Testis (tissue), 2 donors: ENCODE measurements at regions not wholly inside any gene's neighbourhood (a gene's known extent, or its start where the extent isn't known, plus 50 kb on each side); places are given as distances from the start of the nearest gene placed in this dataset.

ENCODE experiments used
- POLR2A ChIP-seq: fragments of 450-650 bp; IDR thresholded peaks from one replicate; pipeline ENCODE4 v1.6.1; 2017; ENCODE audit warnings: antibody characterized with exemption, mild to moderate bottlenecking, moderate library complexity
- TF ChIP-seq, protein P1 (sequence below), 3 experiments: fragments of 450-650 bp in 2 of 3; fragments of 200-600 bp in 1 of 3; sonication (generic) in 1 of 3; IDR thresholded peaks; one replicate each; pipeline ENCODE4 v1.5.1; 2016 to 2019; ENCODE audit warnings: antibody characterized with exemption in 3 of 3, mild to moderate bottlenecking in 2 of 3, moderate library complexity in 1 of 3

DNA sequence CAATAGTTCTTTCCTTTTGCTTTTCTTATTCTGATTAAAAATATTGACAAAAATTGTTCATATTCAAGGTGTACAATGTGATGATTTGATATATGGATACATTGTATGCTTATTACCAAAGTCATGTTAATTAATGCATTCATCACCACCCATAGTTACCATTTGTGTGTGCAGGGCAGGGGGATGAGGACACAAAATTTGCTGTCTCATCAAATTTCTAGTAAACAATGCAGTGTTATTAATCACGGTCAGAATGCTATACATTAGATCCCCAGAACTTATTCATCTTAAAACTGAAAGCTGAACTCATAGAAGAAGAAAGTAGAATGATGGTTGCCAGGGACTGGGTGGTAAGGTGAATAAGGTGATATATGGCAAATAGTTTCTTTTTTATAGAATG, 303.7 kb upstream of the SLC24A2 start:
- no peak for TF ChIP-seq POLR2A
- TF ChIP-seq, protein P1, sequence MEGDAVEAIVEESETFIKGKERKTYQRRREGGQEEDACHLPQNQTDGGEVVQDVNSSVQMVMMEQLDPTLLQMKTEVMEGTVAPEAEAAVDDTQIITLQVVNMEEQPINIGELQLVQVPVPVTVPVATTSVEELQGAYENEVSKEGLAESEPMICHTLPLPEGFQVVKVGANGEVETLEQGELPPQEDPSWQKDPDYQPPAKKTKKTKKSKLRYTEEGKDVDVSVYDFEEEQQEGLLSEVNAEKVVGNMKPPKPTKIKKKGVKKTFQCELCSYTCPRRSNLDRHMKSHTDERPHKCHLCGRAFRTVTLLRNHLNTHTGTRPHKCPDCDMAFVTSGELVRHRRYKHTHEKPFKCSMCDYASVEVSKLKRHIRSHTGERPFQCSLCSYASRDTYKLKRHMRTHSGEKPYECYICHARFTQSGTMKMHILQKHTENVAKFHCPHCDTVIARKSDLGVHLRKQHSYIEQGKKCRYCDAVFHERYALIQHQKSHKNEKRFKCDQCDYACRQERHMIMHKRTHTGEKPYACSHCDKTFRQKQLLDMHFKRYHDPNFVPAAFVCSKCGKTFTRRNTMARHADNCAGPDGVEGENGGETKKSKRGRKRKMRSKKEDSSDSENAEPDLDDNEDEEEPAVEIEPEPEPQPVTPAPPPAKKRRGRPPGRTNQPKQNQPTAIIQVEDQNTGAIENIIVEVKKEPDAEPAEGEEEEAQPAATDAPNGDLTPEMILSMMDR (IDR thresholded peaks at IDR 0.05) = no peak
